ENCODE measurements at regions not wholly inside any gene's neighbourhood (a gene's known extent, or its start where the extent isn't known, plus 50 kb on each side); places are given as distances from the start of the nearest gene placed in this dataset.

GRCh38 chr13:76799696-76800095, 86.5 kb downstream of the KCTD12 start:
- no peaks in the 10 kb centered on the region for H3K36me3 ChIP-seq
- no peak overlapping the region for H3K27ac ChIP-seq
- TF ChIP-seq CTCF (IDR thresholded peaks at IDR 0.05) (no peak), EP300 (IDR thresholded peaks at IDR 0.05) (no peak), POLR2A (IDR thresholded peaks at IDR 0.05) (no peak)
- no peaks in the 10 kb centered on the region for H3K4me1 ChIP-seq (ENCODE audit: insufficient read depth)
- H3K9me3 ChIP-seq = no peaks in the 10 kb centered on the region
- WGBS, 3 donors = 36 to 55% (median 50%) methylated on average over 3 of the region's 3 CpGs
- DNase-seq = no peak
- H3K4me3 ChIP-seq = no peak overlapping the region
- H3K27me3 ChIP-seq = no peaks in the 10 kb centered on the region
- intact Hi-C loops (cut with DNase I) = no loop called here

GRCh38 chr13:76798037-76798436, 88.2 kb downstream of the KCTD12 start:
- intact Hi-C loops (cut with DNase I) = no loop called here
- Histone ChIP-seq H3K9me3 (no peaks in the 10 kb centered on the region), H3K36me3 (no peaks in the 10 kb centered on the region), H3K27me3 (no peaks in the 10 kb centered on the region), H3K4me3 (no peak overlapping the region), H3K27ac (no peak overlapping the region), H3K4me1 (ENCODE audit: insufficient read depth) (no peaks in the 10 kb centered on the region)
- 89 to 95% (median 90%) methylated on average over 2 of the region's 2 CpGs for WGBS, 3 donors
- TF ChIP-seq POLR2A (IDR thresholded peaks at IDR 0.05) (no peak), CTCF (IDR thresholded peaks at IDR 0.05) (no peak), EP300 (IDR thresholded peaks at IDR 0.05) (no peak)
- no peak for DNase-seq

GRCh38 chr13:76797361-76797760, 88.8 kb downstream of the KCTD12 start:
- TF ChIP-seq EP300 (IDR thresholded peaks at IDR 0.05) (no peak), CTCF (IDR thresholded peaks at IDR 0.05) (no peak), POLR2A (IDR thresholded peaks at IDR 0.05) (no peak)
- WGBS, 3 donors = 74 to 79% (median 75%) methylated on average over 5 of the region's 5 CpGs
- intact Hi-C loops (cut with DNase I) = no loop called here
- DNase-seq = no peak
- Histone ChIP-seq H3K36me3 (no peaks in the 10 kb centered on the region), H3K9me3 (no peaks in the 10 kb centered on the region), H3K27ac (no peak overlapping the region), H3K4me3 (no peak overlapping the region), H3K4me1 (ENCODE audit: insufficient read depth) (no peaks in the 10 kb centered on the region), H3K27me3 (no peaks in the 10 kb centered on the region)

- no peaks in the 10 kb centered on the region for H3K36me3 ChIP-seq
- H3K27ac ChIP-seq = no peak overlapping the region
- intact Hi-C loops (cut with DNase I) = no loop called here
- H3K27me3 ChIP-seq = no peaks in the 10 kb centered on the region
- H3K4me1 ChIP-seq (ENCODE audit: insufficient read depth) = no peaks in the 10 kb centered on the region
- WGBS, 3 donors = 96 to 99% (median 97%) methylated on average over 3 of the region's 3 CpGs
- no peak overlapping the region for H3K4me3 ChIP-seq
- TF ChIP-seq CTCF (IDR thresholded peaks at IDR 0.05) (no peak), EP300 (IDR thresholded peaks at IDR 0.05) (no peak), POLR2A (IDR thresholded peaks at IDR 0.05) (no peak)
- H3K9me3 ChIP-seq = no peaks in the 10 kb centered on the region
- no peak for DNase-seq
These were observed 89.4 kb downstream of the KCTD12 start for GRCh38 chr13:76796851-76797250.

All from ovary (tissue), 7 donors.